ENCODE measurements at regions not wholly inside any gene's neighbourhood (a gene's known extent, or its start where the extent isn't known, plus 50 kb on each side); places are given as distances from the start of the nearest gene placed in this dataset.
"Not testable (repeated sequence)": the region's sequence is repeated elsewhere in the genome, so short reads cannot be mapped to it uniquely, and the experiment has no call there.

DNA sequence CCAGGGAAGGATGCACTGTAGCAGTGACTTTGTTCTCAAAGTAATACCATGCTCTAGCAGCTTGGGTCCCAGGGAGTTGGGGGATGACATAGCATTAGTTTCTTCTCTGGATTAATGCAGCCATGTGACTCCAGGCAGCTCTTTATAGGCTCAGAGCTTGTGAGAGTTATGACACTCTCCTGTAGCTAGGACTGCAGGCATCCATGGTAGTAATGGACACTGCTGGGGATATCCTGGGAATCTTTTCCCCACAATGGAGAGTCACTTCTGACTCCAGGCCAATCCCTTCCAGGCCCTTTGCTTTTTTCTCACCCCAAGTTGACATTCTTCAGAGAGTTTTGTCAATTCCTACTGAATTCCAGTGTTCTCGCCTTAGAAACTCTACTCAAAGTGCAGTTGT is 270.9 kb downstream of the COG6 start:
- DNase-seq (ENCODE audit: low read depth) (no peak), FAIRE-seq (no peak)
- TF ChIP-seq, protein P1, sequence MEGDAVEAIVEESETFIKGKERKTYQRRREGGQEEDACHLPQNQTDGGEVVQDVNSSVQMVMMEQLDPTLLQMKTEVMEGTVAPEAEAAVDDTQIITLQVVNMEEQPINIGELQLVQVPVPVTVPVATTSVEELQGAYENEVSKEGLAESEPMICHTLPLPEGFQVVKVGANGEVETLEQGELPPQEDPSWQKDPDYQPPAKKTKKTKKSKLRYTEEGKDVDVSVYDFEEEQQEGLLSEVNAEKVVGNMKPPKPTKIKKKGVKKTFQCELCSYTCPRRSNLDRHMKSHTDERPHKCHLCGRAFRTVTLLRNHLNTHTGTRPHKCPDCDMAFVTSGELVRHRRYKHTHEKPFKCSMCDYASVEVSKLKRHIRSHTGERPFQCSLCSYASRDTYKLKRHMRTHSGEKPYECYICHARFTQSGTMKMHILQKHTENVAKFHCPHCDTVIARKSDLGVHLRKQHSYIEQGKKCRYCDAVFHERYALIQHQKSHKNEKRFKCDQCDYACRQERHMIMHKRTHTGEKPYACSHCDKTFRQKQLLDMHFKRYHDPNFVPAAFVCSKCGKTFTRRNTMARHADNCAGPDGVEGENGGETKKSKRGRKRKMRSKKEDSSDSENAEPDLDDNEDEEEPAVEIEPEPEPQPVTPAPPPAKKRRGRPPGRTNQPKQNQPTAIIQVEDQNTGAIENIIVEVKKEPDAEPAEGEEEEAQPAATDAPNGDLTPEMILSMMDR (IDR thresholded peaks at IDR 0.05; ENCODE audit: insufficient read depth, low read length, severe bottlenecking): no peak
- H3K27me3 ChIP-seq (ENCODE audit: control insufficient read depth, insufficient read depth, low read length): no peaks in the 10 kb centered on the region
- H3K36me3 ChIP-seq (ENCODE audit: control insufficient read depth, insufficient read depth, low read length): no peaks in the 10 kb centered on the region
- no peak overlapping the region for H3K4me3 ChIP-seq (ENCODE audit: low read depth, low read length)

DNA sequence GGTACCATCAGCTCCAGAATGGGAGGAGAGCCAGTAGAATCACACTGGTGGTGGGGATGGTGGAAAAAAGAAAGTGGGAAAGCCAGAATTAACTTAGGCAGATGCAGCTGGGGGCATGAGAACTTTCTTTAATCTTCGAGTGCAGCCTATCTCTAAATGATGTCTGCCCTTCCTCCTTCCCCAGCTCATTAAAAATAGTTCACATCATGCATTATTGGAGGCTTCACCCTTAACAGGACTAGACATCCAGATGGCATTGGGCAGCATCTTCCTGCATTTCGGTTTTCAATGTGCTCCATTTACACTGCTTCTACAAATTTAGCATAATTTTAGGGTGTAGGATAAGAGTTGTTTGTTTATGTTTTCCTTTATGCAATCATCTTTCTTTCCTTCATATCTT is 272.8 kb downstream of the COG6 start:
- H3K36me3 ChIP-seq (ENCODE audit: control insufficient read depth, insufficient read depth, low read length): no peaks in the 10 kb centered on the region
- no peak overlapping the region for H3K4me3 ChIP-seq (ENCODE audit: low read depth, low read length)
- TF ChIP-seq, protein P1 (IDR thresholded peaks at IDR 0.05; ENCODE audit: insufficient read depth, low read length, severe bottlenecking): no peak
- no peaks in the 10 kb centered on the region for H3K27me3 ChIP-seq (ENCODE audit: control insufficient read depth, insufficient read depth, low read length)
- FAIRE-seq: no peak
- no peak for DNase-seq (ENCODE audit: low read depth)

DNA sequence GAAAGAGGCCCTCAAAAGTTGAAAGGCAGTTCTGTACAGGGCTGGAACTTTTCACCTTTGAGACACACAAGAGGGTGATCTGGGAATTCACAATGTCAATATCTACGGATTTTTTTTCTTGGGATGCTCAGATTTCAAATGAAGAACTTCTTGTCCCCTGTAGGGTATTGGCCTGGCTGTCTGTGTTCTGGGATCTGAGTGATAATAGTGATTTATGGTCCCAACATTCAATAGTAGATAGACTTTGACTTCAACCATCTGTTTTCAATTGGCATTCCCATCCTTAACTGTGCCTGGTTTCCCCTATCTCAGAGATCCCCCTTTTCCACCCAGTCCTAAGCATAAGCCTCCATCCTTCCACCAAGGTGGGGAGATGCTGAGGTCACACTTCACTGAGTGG is 274.1 kb downstream of the COG6 start:
- DNase-seq (ENCODE audit: low read depth): no peak
- TF ChIP-seq, protein P1 (IDR thresholded peaks at IDR 0.05; ENCODE audit: insufficient read depth, low read length, severe bottlenecking): no peak
- no peak for FAIRE-seq
- no peaks in the 10 kb centered on the region for H3K27me3 ChIP-seq (ENCODE audit: control insufficient read depth, insufficient read depth, low read length)
- H3K4me3 ChIP-seq (ENCODE audit: low read depth, low read length): no peak overlapping the region
- H3K36me3 ChIP-seq (ENCODE audit: control insufficient read depth, insufficient read depth, low read length): no peaks in the 10 kb centered on the region

DNA sequence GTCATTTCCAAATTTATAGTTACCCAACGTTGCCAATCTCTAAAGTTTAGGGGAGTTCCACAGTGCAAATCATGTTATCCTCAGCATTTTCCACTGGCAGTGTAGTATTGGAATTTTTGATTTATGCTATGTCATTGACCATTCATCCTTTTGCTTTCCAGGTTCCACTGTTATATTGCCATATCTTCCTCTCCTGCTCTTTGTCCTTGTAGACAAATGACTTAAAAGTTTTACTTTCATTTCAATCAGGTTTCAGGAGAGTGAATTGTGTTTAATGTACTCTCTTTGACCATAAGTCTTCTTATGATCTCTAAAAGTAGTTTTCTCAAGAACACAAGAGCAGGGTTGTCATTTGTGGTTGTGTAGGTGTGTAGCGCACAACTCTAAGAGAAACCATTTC is 274.6 kb downstream of the COG6 start:
- H3K36me3 ChIP-seq (ENCODE audit: control insufficient read depth, insufficient read depth, low read length): no peaks in the 10 kb centered on the region
- FAIRE-seq (no peak), DNase-seq (ENCODE audit: low read depth) (no peak)
- H3K4me3 ChIP-seq (ENCODE audit: low read depth, low read length): no peak overlapping the region
- TF ChIP-seq, protein P1 (IDR thresholded peaks at IDR 0.05; ENCODE audit: insufficient read depth, low read length, severe bottlenecking): no peak
- H3K27me3 ChIP-seq (ENCODE audit: control insufficient read depth, insufficient read depth, low read length): no peaks in the 10 kb centered on the region

DNA sequence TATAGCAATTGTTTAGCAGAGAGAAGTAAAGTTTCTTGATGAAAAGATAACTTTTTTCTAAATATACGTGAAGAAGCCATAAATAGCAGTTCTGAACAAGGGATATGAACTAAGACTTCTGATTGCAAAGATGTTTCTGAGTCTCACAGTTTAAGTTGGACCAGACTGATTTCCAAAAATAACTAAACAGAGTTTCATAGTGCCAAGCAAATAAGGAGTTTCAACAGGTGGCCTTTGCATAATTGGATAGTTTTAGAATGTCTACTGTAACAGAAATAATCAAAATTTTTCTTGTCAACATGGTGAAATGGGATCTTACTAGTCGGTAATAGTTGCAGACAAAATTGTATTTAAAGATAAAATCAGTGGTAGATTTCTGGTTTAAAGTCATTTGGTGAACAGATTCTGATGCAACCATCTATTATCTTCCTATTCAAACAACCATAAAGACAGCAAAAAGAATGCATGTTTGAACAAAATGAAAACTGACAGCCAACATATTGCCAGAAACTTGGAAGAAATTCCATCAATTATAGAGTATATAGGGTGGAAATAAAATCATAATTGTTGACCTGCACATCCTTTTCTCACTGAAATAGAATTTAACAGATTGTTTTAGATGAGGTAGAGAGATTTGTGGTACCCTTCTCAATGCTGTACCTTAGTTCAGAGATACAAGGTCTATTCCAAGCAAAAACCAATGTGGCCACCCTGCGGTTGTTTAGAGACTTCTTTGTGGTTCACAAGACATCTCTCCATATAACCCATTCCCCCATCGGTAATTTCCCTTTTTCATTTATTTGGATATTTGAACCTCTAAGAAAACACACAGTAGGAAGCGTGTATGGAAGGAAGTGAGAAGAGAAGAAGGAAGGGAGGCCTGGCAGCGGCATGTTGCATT is 275.3 kb downstream of the COG6 start:
- Histone ChIP-seq H3K4me3 (ENCODE audit: low read depth, low read length) (no peak overlapping the region), H3K36me3 (ENCODE audit: control insufficient read depth, insufficient read depth, low read length) (no peaks in the 10 kb centered on the region), H3K27me3 (ENCODE audit: control insufficient read depth, insufficient read depth, low read length) (no peaks in the 10 kb centered on the region)
- FAIRE-seq (no peak), DNase-seq (ENCODE audit: low read depth) (no peak)
- TF ChIP-seq, protein P1 (IDR thresholded peaks at IDR 0.05; ENCODE audit: insufficient read depth, low read length, severe bottlenecking): no peak

DNA sequence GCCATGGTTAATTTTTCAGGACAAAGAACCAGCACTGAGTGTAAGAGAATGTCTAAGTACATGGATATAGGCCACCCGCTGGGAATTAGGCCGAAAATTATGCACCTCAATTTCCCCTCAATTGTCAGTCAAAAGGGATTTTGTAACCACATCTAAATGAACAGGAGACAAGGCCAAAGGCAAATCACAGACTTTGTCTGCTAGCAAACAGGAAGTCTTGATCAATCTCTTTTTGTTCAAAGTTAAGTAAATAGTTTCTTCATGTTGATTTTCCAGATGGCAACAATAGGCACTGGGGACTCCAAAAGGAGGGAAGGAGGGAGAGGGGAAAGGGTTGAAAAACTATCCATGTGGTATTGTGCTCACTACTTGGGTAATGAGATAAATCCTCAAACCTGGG is 276.0 kb downstream of the COG6 start:
- Histone ChIP-seq H3K4me3 (ENCODE audit: low read depth, low read length) (no peak overlapping the region), H3K36me3 (ENCODE audit: control insufficient read depth, insufficient read depth, low read length) (no peaks in the 10 kb centered on the region), H3K27me3 (ENCODE audit: control insufficient read depth, insufficient read depth, low read length) (no peaks in the 10 kb centered on the region)
- FAIRE-seq (no peak), DNase-seq (ENCODE audit: low read depth) (no peak)
- TF ChIP-seq, protein P1 (IDR thresholded peaks at IDR 0.05; ENCODE audit: insufficient read depth, low read length, severe bottlenecking): no peak

DNA sequence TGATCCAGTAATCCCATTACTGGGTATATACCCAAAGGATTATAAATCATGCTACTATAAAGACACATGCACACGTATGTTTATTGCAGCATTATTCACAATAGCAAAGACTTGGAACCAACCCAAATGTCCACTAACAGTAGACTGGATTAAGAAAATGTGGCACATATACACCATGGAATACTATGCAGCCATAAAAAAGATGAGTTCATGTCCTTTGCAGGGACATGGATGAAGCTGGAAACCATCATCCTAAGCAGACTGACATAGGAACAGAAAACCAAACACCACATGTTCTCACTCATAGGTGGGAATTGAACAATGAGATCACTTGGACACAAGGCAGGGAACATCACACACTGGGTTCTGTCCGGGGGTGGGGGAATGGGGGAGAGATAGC is 277.1 kb downstream of the COG6 start:
- H3K36me3 ChIP-seq (ENCODE audit: control insufficient read depth, insufficient read depth, low read length); H3K27me3 ChIP-seq (ENCODE audit: control insufficient read depth, insufficient read depth, low read length); DNase-seq (ENCODE audit: low read depth); FAIRE-seq; H3K4me3 ChIP-seq (ENCODE audit: low read depth, low read length): not testable (repeated sequence)

All from bronchial epithelial cell (primary cell).